ENCODE measurements at regions not wholly inside any gene's neighbourhood (a gene's known extent, or its start where the extent isn't known, plus 50 kb on each side); places are given as distances from the start of the nearest gene placed in this dataset.
"Not testable (repeated sequence)": the region's sequence is repeated elsewhere in the genome, so short reads cannot be mapped to it uniquely, and the experiment has no call there.

DNA sequence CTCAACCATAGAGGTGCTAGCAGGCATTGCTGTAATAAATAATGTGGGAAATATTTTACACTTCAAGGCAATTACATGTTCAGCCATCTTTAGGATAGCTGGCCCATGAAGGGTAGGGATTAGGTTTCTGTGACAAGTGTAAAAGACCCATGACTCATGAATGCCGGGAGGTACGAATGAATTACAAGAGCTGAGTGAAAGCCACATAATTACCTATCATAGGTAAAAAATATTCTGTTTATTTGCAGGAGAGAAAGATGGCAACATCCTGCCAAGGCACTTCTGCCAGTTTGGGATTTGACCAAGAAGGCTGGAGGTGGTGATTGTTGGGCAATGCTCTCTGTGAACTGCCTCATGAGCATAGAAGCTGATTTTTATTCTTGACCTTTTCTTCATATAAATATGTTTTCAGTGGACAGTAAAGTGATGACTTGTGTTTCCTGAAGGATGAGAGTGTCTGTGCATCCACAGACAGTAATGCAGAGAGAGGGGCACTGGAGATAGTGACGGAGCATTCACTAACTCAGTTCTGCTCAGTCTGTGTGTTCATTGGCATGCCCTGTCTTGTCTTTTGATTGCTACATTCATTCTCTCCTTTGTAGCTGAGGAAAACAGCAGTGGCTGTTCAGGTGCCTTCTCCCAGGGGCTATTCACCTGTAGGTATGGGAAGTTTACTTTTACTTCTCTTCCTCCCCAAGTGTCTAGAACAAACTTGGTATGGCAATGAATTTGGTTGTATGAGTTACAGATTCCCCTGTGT is 481.1 kb downstream of the TFAP2B start:
- no peak for DNase-seq (ENCODE audit: low read depth in 2 of 2)
- H3K4me3 ChIP-seq (replicated peaks in 1 of 2; ENCODE audit: low read depth in 2 of 2, low read length in 2 of 2) = no peak overlapping the region
- TF ChIP-seq CTCF (IDR thresholded peaks at IDR 0.05; ENCODE audit: low read depth, low read length) = no peak

DNA sequence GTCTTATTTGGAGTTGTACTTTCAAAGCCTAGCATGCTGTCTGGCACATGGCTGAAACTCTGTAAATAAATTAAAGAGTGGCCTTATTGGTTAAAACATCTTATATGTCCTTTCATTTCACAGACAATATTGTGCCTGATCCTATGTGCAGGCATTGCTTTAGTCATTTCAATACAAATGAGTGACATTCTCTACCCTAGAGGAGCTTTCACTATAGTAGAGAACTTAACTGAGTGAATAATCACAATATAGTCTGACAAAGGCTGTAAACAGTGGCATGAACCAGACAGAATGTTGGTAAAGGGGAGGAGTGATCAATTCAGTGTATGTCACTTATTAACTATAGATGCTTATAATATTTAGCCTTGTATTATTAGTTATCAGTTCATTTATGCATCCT is 481.8 kb downstream of the TFAP2B start:
- H3K4me3 ChIP-seq (replicated peaks in 1 of 2; ENCODE audit: low read depth in 2 of 2, low read length in 2 of 2) = no peak overlapping the region
- no peak for DNase-seq (ENCODE audit: low read depth in 2 of 2)
- TF ChIP-seq CTCF (IDR thresholded peaks at IDR 0.05; ENCODE audit: low read depth, low read length) = no peak

DNA sequence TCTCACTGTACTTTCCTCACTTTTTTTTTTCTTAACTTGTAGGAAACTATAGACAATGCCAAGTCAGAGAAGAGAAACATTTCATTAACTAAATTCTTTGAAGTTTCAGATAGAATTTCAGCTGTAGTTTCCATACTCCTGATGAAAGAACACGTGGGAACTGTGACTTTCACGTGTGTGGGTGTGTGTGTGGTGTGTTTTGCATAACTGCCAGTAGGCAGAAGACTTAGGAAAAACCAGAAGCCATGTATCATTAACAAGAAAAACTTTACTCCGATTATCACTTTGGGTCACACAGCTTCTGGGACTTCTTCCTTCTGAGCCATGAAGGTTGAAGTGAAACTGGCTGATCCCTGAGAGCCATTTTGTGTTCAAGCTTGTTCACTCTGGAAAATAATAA is 483.3 kb downstream of the TFAP2B start:
- H3K4me3 ChIP-seq (replicated peaks in 1 of 2; ENCODE audit: low read depth in 2 of 2, low read length in 2 of 2) = no peak overlapping the region
- DNase-seq (ENCODE audit: low read depth in 2 of 2) = no peak
- no peak for TF ChIP-seq CTCF (IDR thresholded peaks at IDR 0.05; ENCODE audit: low read depth, low read length)

- no peak overlapping the region for H3K4me3 ChIP-seq (replicated peaks in 1 of 2; ENCODE audit: low read depth in 2 of 2, low read length in 2 of 2)
- no peak for TF ChIP-seq CTCF (IDR thresholded peaks at IDR 0.05; ENCODE audit: low read depth, low read length)
- DNase-seq (ENCODE audit: low read depth in 2 of 2) = no peak
Measured at GRCh38 chr6:51302431-51302830, 483.8 kb downstream of the TFAP2B start.

DNA sequence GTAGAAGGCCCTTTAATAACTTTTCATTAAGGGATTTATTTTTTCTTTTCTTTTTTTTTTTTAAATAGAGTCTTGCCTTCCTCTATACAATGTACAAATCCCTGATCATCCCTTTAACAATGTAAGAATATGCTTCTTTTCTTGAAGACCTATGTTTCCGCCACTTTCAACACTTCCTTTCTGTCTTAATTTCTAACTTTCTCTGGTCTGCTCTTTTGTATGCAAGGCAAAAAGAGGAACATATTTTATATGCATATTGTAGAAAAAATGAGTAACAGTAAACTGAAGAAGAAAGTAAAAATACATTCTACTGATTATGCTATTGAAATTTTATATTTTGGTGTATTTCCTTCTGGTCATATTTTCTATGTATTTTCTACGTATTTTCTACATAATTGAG is 484.7 kb downstream of the TFAP2B start:
- no peak for DNase-seq (ENCODE audit: low read depth in 2 of 2)
- H3K4me3 ChIP-seq (replicated peaks in 1 of 2; ENCODE audit: low read depth in 2 of 2, low read length in 2 of 2) = no peak overlapping the region
- no peak for TF ChIP-seq CTCF (IDR thresholded peaks at IDR 0.05; ENCODE audit: low read depth, low read length)

GRCh38 chr6:51314965-51315364 is 496.3 kb downstream of the TFAP2B start:
- H3K4me3 ChIP-seq (replicated peaks in 1 of 2; ENCODE audit: low read depth in 2 of 2, low read length in 2 of 2) = no peak overlapping the region
- TF ChIP-seq CTCF (IDR thresholded peaks at IDR 0.05; ENCODE audit: low read depth, low read length) = no peak
- DNase-seq (ENCODE audit: low read depth in 2 of 2) = no peak

DNA sequence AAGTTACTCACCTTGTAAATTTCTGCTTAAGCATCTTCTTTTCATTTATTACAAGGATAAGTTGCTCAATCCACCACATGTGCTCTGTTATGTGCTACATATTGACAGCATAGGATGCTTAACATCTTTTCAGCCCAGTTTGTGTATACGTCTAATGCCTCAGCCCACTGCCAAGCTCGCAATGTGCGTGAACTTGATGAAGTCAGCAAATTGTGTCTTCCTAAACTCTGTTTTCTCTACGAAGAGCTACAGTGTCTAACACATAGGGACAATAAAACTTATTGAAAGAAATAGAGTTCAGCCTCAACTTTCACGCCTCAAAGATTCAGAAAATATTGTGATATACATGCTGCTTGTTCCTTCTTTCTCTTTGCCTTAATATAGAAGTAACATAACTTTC is 500.0 kb downstream of the TFAP2B start:
- DNase-seq (ENCODE audit: low read depth in 2 of 2) = no peak
- TF ChIP-seq CTCF (IDR thresholded peaks at IDR 0.05; ENCODE audit: low read depth, low read length) = no peak
- no peak overlapping the region for H3K4me3 ChIP-seq (replicated peaks in 1 of 2; ENCODE audit: low read depth in 2 of 2, low read length in 2 of 2)

- not testable (repeated sequence) for DNase-seq (ENCODE audit: low read depth in 2 of 2); H3K4me3 ChIP-seq (replicated peaks in 1 of 2; ENCODE audit: low read depth in 2 of 2, low read length in 2 of 2)
Measured at GRCh38 chr6:51321477-51321876, 502.8 kb downstream of the TFAP2B start.
